K562 (cell line): ENCODE measurements at regions not wholly inside any gene's neighbourhood (a gene's known extent, or its start where the extent isn't known, plus 50 kb on each side); places are given as distances from the start of the nearest gene placed in this dataset.

ENCODE experiments used
- ATAC-seq: fragments of 200-7000 bp; cut with Tn5 transposase; 3 replicates; pipeline ENCODE4 v1.9.1; 2020; ENCODE audit warnings: moderate library complexity
- BruUV-seq: library from RNA; stranded (reverse); fragments of 400-500 nt; replicated peaks from 2 replicates; lab custom pipeline; 2021; lab: Mats Ljungman, UMichigan
- CTCF ChIA-PET: fragments of 300-600 bp; formaldehyde crosslinking; extraction: SDS; loops from one replicate; lab custom pipeline; 2021; ENCODE audit warnings: low intra/inter-chr PET ratio; lab: Yijun Ruan, JAX
- POLR2A ChIA-PET: fragments of 300-600, 350-650 bp; sonication (Branson Sonifier 250); formaldehyde crosslinking; extraction: SDS; loops from one replicate; lab custom pipeline; 2021; ENCODE audit warnings: antibody characterized with exemption, inconsistent platforms; lab: Yijun Ruan, JAX
- DNase-seq, 4 experiments: peaks; one replicate each; pipeline versions ENCODE4 v3.0.0 to v3.0.0-alpha.2; 2011 to 2018; ENCODE audit warnings: low spot score in 3 of 4, mixed read lengths in 3 of 4; ENCODE audit errors: extremely low read depth in 1 of 4
- FAIRE-seq: peaks from 2 replicates; lab custom pipeline; 2011; peaks lifted over from hg19 to GRCh38; lab: Jason Lieb, UNC
- H2AFZ ChIP-seq: 2 replicates; pipeline ENCODE4 v1.6.0; 2011; ENCODE audit warnings: low read depth, low read length, control low read depth, inconsistent platforms
- H3K27ac ChIP-seq: fragments of 200-600 bp; 3 replicates; pipeline ENCODE4 v1.8.0; 2011; ENCODE audit warnings: low read depth, mild to moderate bottlenecking, control low read depth, inconsistent platforms, low read length, moderate library complexity, mixed read lengths; ENCODE audit errors: extremely low read depth
- H3K27me3 ChIP-seq, 2 experiments: fragments of 300-600 bp in 1 of 2; 2 replicates in 1 of 2; 3 replicates in 1 of 2; pipeline versions ENCODE4 v1.6.0 to v1.8.0; 2011; ENCODE audit warnings: inconsistent platforms in 2 of 2, low read length in 2 of 2, mild to moderate bottlenecking in 1 of 2, mixed read lengths in 1 of 2, moderate library complexity in 1 of 2; ENCODE audit not compliant: control insufficient read depth in 2 of 2, insufficient read depth in 2 of 2
- H3K36me3 ChIP-seq: fragments of 300-600 bp; 3 replicates; pipeline ENCODE4 v1.8.0; 2011; ENCODE audit warnings: mild to moderate bottlenecking, low read length, inconsistent platforms; ENCODE audit not compliant: control insufficient read depth, insufficient read depth
- H3K4me1 ChIP-seq, 2 experiments: fragments of 200-600 bp in 1 of 2; replicated peaks in 1 of 2; 2 replicates in 1 of 2; 3 replicates in 1 of 2; pipeline versions ENCODE4 v1.5.1 to v1.8.0; 2011; ENCODE audit warnings: inconsistent platforms in 2 of 2, low read length in 2 of 2, mild to moderate bottlenecking in 1 of 2, mixed read lengths in 1 of 2, moderate library complexity in 1 of 2; ENCODE audit not compliant: control insufficient read depth in 2 of 2, insufficient read depth in 2 of 2
- H3K4me2 ChIP-seq: 2 replicates; pipeline ENCODE4 v1.6.1; 2011; ENCODE audit warnings: low read length, control low read depth, inconsistent platforms, mixed read lengths; ENCODE audit not compliant: insufficient read depth
- H3K4me3 ChIP-seq: fragments of 200-600 bp; sonication (generic), shearing (Covaris generic); 2 replicates; pipeline ENCODE4 v1.5.1; 2016; ENCODE audit warnings: control low read depth, inconsistent platforms
- H3K79me2 ChIP-seq: fragments of 200-600 bp; 3 replicates; pipeline ENCODE4 v1.8.0; 2011; ENCODE audit warnings: low read length, inconsistent platforms; ENCODE audit not compliant: control insufficient read depth, insufficient read depth
- H3K9ac ChIP-seq, 2 experiments: 2 replicates each; pipeline versions ENCODE4 v1.6.0 to v1.6.1; 2011; ENCODE audit warnings: low read depth in 2 of 2, low read length in 2 of 2, control low read depth in 1 of 2, inconsistent platforms in 1 of 2, mild to moderate bottlenecking in 1 of 2, mixed read lengths in 1 of 2; ENCODE audit not compliant: insufficient read depth in 1 of 2
- H3K9me1 ChIP-seq: one replicate; pipeline ENCODE4 v1.6.0; 2011; ENCODE audit warnings: inconsistent platforms, mild to moderate bottlenecking, low read length, moderate library complexity; ENCODE audit not compliant: control insufficient read depth, insufficient read depth
- H3K9me3 ChIP-seq: replicated peaks from 2 replicates; pipeline ENCODE4 v1.5.1; 2011; ENCODE audit warnings: low read depth, low read length, inconsistent platforms; ENCODE audit not compliant: control insufficient read depth, insufficient read depth
- H4K20me1 ChIP-seq: replicated peaks from 2 replicates; pipeline ENCODE4 v1.6.1; 2011; ENCODE audit warnings: low read length, inconsistent platforms, mixed read lengths; ENCODE audit not compliant: control insufficient read depth, insufficient read depth
- ADNP ChIP-seq: fragments of 200-800 bp; sonication (Bioruptor generic); IDR thresholded peaks from 2 replicates; pipeline ENCODE4 v1.6.1; 2016; ENCODE audit warnings: missing genetic modification characterization, missing compliant biosample characterization
- CTCF ChIP-seq, 3 experiments: IDR thresholded peaks in 2 of 3; conservative IDR thresholded peaks in 1 of 3; 2 replicates each; pipeline ENCODE4 v1.5.1; 2011 to 2012; ENCODE audit warnings: low read length in 3 of 3, mild to moderate bottlenecking in 3 of 3, control low read depth in 2 of 3, improper control_type of control experiment in 1 of 3, inconsistent platforms in 1 of 3, low read depth in 1 of 3, mixed read lengths in 1 of 3, moderate library complexity in 1 of 3; ENCODE audit not compliant: insufficient read depth in 2 of 3
- ELF4 ChIP-seq: fragments of 450-650 bp; formaldehyde crosslinking; IDR thresholded peaks from 2 replicates; pipeline ENCODE4 v1.4.0; 2022; ENCODE audit warnings: missing genetic modification characterization
- ERF ChIP-seq: fragments of 450-650 bp; formaldehyde crosslinking; IDR thresholded peaks from 2 replicates; pipeline ENCODE4 v1.4.0; 2020; ENCODE audit warnings: mild to moderate bottlenecking, mixed read lengths
- FOXO4 ChIP-seq: fragments of 450-650 bp; formaldehyde crosslinking; IDR thresholded peaks from 2 replicates; pipeline ENCODE4 v1.4.0; 2020; ENCODE audit warnings: mild to moderate bottlenecking, moderate library complexity
- GTF2E2 ChIP-seq: fragments of 200-800 bp; sonication (Bioruptor generic); IDR thresholded peaks from 2 replicates; pipeline ENCODE4 v1.6.1; 2016; ENCODE audit warnings: missing genetic modification characterization, missing compliant biosample characterization
- HMGN3 ChIP-seq: IDR thresholded peaks from 2 replicates; pipeline ENCODE4 v1.6.1; 2011; ENCODE audit warnings: borderline replicate concordance, low read depth, mild to moderate bottlenecking, mixed read lengths, low read length; ENCODE audit not compliant: insufficient read length; ENCODE audit errors: extremely low read depth
- ILK ChIP-seq: fragments of 450-650 bp; IDR thresholded peaks from 2 replicates; pipeline ENCODE4 v1.6.1; 2016; ENCODE audit warnings: missing genetic modification characterization, low read depth, mild to moderate bottlenecking, missing compliant biosample characterization, moderate library complexity, borderline replicate concordance
- KLF10 ChIP-seq: fragments of 250-450 bp; sonication (Bioruptor Pico); IDR thresholded peaks from 2 replicates; pipeline ENCODE4 v1.6.1; 2021; ENCODE audit warnings: matching md5 sums
- RFX5 ChIP-seq: IDR thresholded peaks from 2 replicates; pipeline ENCODE4 v1.6.1; 2011; ENCODE audit warnings: low read depth, mild to moderate bottlenecking, improper control_type of control experiment, low read length
- SNAPC5 ChIP-seq: fragments of 250-450 bp; sonication (Bioruptor Pico); IDR thresholded peaks from 2 replicates; pipeline ENCODE4 v1.8.0; 2021; ENCODE audit warnings: moderate library complexity, mild to moderate bottlenecking, inconsistent platforms
- ZBTB11 ChIP-seq, 3 experiments: fragments of 200-800 bp in 1 of 3; fragments of 250-450 bp in 1 of 3; fragments of 450-650 bp in 1 of 3; sonication (Bioruptor Pico) in 1 of 3; sonication (Bioruptor generic) in 1 of 3; formaldehyde crosslinking in 1 of 3; IDR thresholded peaks; 2 replicates each; pipeline versions ENCODE4 v1.6.1 to v1.8.0; 2016 to 2022; ENCODE audit warnings: mild to moderate bottlenecking in 2 of 3, missing genetic modification characterization in 2 of 3, missing compliant biosample characterization in 1 of 3, moderate library complexity in 1 of 3
- ZNF133 ChIP-seq: fragments of 250-450 bp; sonication (Bioruptor Pico); IDR thresholded peaks from 2 replicates; pipeline ENCODE4 v1.4.0; 2020; ENCODE audit warnings: mild to moderate bottlenecking
- WGBS: fragments of 100-300 bp; shearing (Covaris generic); methylation state at CpG from one replicate; pipeline ENCODE4 v1.1.6; 2016; ENCODE audit warnings: low coverage, mixed read lengths; ENCODE audit not compliant: insufficient coverage; ENCODE audit errors: missing lambda C conversion rate; 5-methylcytosine and 5-hydroxymethylcytosine counted together
- in situ Hi-C: fragments of 300-500 bp; cut with MboI; formaldehyde crosslinking; loops from 4 replicates; pipeline ENCODE4 v1.15.0; 2018; ENCODE audit warnings: inconsistent platforms, mixed read lengths
- intact Hi-C: fragments of 100-400 bp; cut with micrococcal nuclease; formaldehyde crosslinking; loops from 2 replicates; pipeline ENCODE4 v1.14.2; 2022

GRCh38 chr3:28835751-28836150, 445.1 kb upstream of the RBMS3 start:
- no peak overlapping the region for H2AFZ ChIP-seq
- H3K36me3 ChIP-seq: no peaks in the 10 kb centered on the region
- 3% methylated on average over 8 of the region's 8 CpGs for WGBS
- ATAC-seq: no peak
- H3K9me3 ChIP-seq: no peaks in the 10 kb centered on the region; the same call in 1 of the 2 replicates
- POLR2A ChIA-PET: no interaction called here
- no TSS peak for BruUV-seq
- H3K27me3 ChIP-seq: no peaks in the 10 kb centered on the region
- H3K4me3 ChIP-seq: no peak overlapping the region
- CTCF ChIA-PET: no interaction called here
- no peaks in the 10 kb centered on the region for H3K79me2 ChIP-seq
- intact Hi-C loops (no loop called here), in situ Hi-C loops (no loop called here)
- H3K27ac ChIP-seq: no peak overlapping the region
- H4K20me1 ChIP-seq: no peaks in the 10 kb centered on the region
- H3K4me1 ChIP-seq: no peaks in the 10 kb centered on the region
- H3K4me2 ChIP-seq: no peak overlapping the region
- DNase-seq: no peak
- no peak overlapping the region for H3K9ac ChIP-seq
- H3K9me1 ChIP-seq: no peaks in the 10 kb centered on the region
- FAIRE-seq: no peak
- TF ChIP-seq ILK (tag): no peak
- TF ChIP-seq ZBTB11 (CRISPR knock-in tag; IDR thresholded peaks at IDR 0.05): no peak
- no peak for TF ChIP-seq HMGN3
- no peak for TF ChIP-seq ZNF133
- TF ChIP-seq KLF10 (CRISPR knock-in tag): no peak
- TF ChIP-seq SNAPC5 (CRISPR knock-in tag): no peak
- no peak for TF ChIP-seq FOXO4 (CRISPR knock-in tag)
- TF ChIP-seq CTCF (IDR thresholded peaks at IDR 0.05 in 2 of 3, conservative IDR thresholded peaks at IDR 0.05 in 1 of 3; ENCODE audit: insufficient read depth in 2 of 3, low read depth in 1 of 3, low read length in 3 of 3): no peak
- TF ChIP-seq RFX5: no peak
- no peak for TF ChIP-seq ADNP (tag)
- no peak for TF ChIP-seq GTF2E2
- no peak for TF ChIP-seq ERF
- no peak for TF ChIP-seq ELF4 (CRISPR knock-in tag)
